Vagina (tissue), 2 donors: ENCODE measurements at regions not wholly inside any gene's neighbourhood (a gene's known extent, or its start where the extent isn't known, plus 50 kb on each side); places are given as distances from the start of the nearest gene placed in this dataset.

ENCODE experiments used
- CTCF ChIP-seq, 3 experiments: fragments of 450-650 bp in 2 of 3; fragments of 200-600 bp in 1 of 3; sonication (generic) in 1 of 3; IDR thresholded peaks; one replicate each; pipeline ENCODE4 v1.5.1; 2017 to 2019; ENCODE audit warnings: antibody characterized with exemption in 3 of 3, mild to moderate bottlenecking in 2 of 3, moderate library complexity in 2 of 3
- POLR2A ChIP-seq, 2 donors: fragments of 450-650 bp; IDR thresholded peaks; one replicate each; pipeline ENCODE4 v1.6.1; 2017; ENCODE audit warnings: antibody characterized with exemption in 2 of 2, mild to moderate bottlenecking in 2 of 2, moderate library complexity in 2 of 2
- POLR2AphosphoS5 ChIP-seq, 2 donors: sonication (generic); formaldehyde crosslinking; IDR thresholded peaks; one replicate each; pipeline ENCODE4 v1.9.0; 2017; ENCODE audit warnings: antibody characterized with exemption in 2 of 2, mild to moderate bottlenecking in 2 of 2, low read depth in 1 of 2; ENCODE audit not compliant: insufficient read depth in 1 of 2

- TF ChIP-seq CTCF (IDR thresholded peaks at IDR 0.05) = no peak
- no peak for TF ChIP-seq POLR2AphosphoS5 (IDR thresholded peaks at IDR 0.05; ENCODE audit: insufficient read depth in 1 of 2, low read depth in 1 of 2)
- TF ChIP-seq POLR2A (IDR thresholded peaks at IDR 0.05) = no peak
Measured at GRCh38 chr10:65234261-65234660, 1691.6 kb upstream of the LRRTM3 start.
